Left forelimb (tissue), 1 donor: ENCODE measurements at regions not wholly inside any gene's neighbourhood (a gene's known extent, or its start where the extent isn't known, plus 50 kb on each side); places are given as distances from the start of the nearest gene placed in this dataset.
A peak's percentile ranks its signal among the peaks of the same experiment; 100 is the strongest.
"Not testable (repeated sequence)": the region's sequence is repeated elsewhere in the genome, so short reads cannot be mapped to it uniquely, and the experiment has no call there.

Experiments
- DNase-seq: peaks from one replicate; pipeline ENCODE4 v3.0.0-alpha.2; 2018; ENCODE audit warnings: low spot score

- not testable (repeated sequence) for DNase-seq
Measured at GRCh38 chr3:125697979-125698640, 102.8 kb upstream of the OSBPL11 start.

GRCh38 chr3:125715651-125716050, 120.4 kb upstream of the OSBPL11 start:
- DNase-seq = no peak

GRCh38 chr3:125732151-125732550, 136.9 kb upstream of the OSBPL11 start:
- not testable (repeated sequence) for DNase-seq

GRCh38 chr3:125741991-125742718, 146.9 kb upstream of the OSBPL11 start:
- DNase-seq = not testable (repeated sequence)

- DNase-seq = not testable (repeated sequence)
Measured at GRCh38 chr3:125742845-125743244, 147.5 kb upstream of the OSBPL11 start.

- DNase-seq = not testable (repeated sequence)
Measured at GRCh38 chr3:125757050-125757449, 161.8 kb upstream of the OSBPL11 start.

- DNase-seq = not testable (repeated sequence)
Measured at GRCh38 chr3:125758641-125759130, 163.4 kb upstream of the OSBPL11 start.

- not testable (repeated sequence) for DNase-seq
Measured at GRCh38 chr3:125762601-125763000, 167.3 kb upstream of the OSBPL11 start.

GRCh38 chr3:125766285-125766826, 171.1 kb upstream of the OSBPL11 start:
- DNase-seq = peak; percentile 74

GRCh38 chr3:125766931-125767330, 171.6 kb upstream of the OSBPL11 start:
- DNase-seq = not testable (repeated sequence)

- no peak for DNase-seq
Measured at GRCh38 chr3:125767641-125768040, 172.3 kb upstream of the OSBPL11 start.

- not testable (repeated sequence) for DNase-seq
Measured at GRCh38 chr3:125768821-125769220, 173.5 kb upstream of the OSBPL11 start.

- DNase-seq = not testable (repeated sequence)
Measured at GRCh38 chr3:125771506-125771905, 176.2 kb upstream of the OSBPL11 start.

- DNase-seq = not testable (repeated sequence)
Measured at GRCh38 chr3:125774433-125775034, 179.2 kb upstream of the OSBPL11 start.

- DNase-seq = not testable (repeated sequence)
Measured at GRCh38 chr3:125775106-125775505, 179.8 kb upstream of the OSBPL11 start.

- DNase-seq = not testable (repeated sequence)
Measured at GRCh38 chr3:125775606-125776294, 180.5 kb upstream of the OSBPL11 start.

GRCh38 chr3:125779276-125779675, 184.0 kb upstream of the OSBPL11 start:
- DNase-seq = not testable (repeated sequence)

- not testable (repeated sequence) for DNase-seq
Measured at GRCh38 chr3:125779918-125780317, 184.6 kb upstream of the OSBPL11 start.

GRCh38 chr3:125781678-125782077, 186.4 kb upstream of the OSBPL11 start:
- DNase-seq = not testable (repeated sequence)

GRCh38 chr3:125790312-125790711, 178.7 kb upstream of the ROPN1B start:
- not testable (repeated sequence) for DNase-seq

GRCh38 chr3:125791021-125791420, 178.0 kb upstream of the ROPN1B start:
- not testable (repeated sequence) for DNase-seq

- DNase-seq = not testable (repeated sequence)
Measured at GRCh38 chr3:125810010-125810409, 159.0 kb upstream of the ROPN1B start.
